H1 (cell line): ENCODE measurements at regions not wholly inside any gene's neighbourhood (a gene's known extent, or its start where the extent isn't known, plus 50 kb on each side); places are given as distances from the start of the nearest gene placed in this dataset.

Source experiments
- NANOG ChIP-seq: IDR thresholded peaks from 2 replicates; pipeline ENCODE4 v1.6.1; 2011; ENCODE audit warnings: low read length, low read depth, mild to moderate bottlenecking, inconsistent platforms; ENCODE audit not compliant: insufficient read depth, poor library complexity, severe bottlenecking

GRCh38 chr18:65363911-65364632, 386.7 kb upstream of the CDH7 start (continued):
- no peak for TF ChIP-seq NANOG
- TF ChIP-seq, all 59 proteins: peak for 0
